GM21526 (cell line): ENCODE measurements at regions not wholly inside any gene's neighbourhood (a gene's known extent, or its start where the extent isn't known, plus 50 kb on each side); places are given as distances from the start of the nearest gene placed in this dataset.

ENCODE experiments used
- ATAC-seq: cut with Tn5 transposase; IDR thresholded peaks from one replicate; pipeline ENCODE4 v1.9.1; 2021; ENCODE audit warnings: moderate library complexity; ENCODE audit not compliant: unreplicated experiment, low FRiP score

DNA sequence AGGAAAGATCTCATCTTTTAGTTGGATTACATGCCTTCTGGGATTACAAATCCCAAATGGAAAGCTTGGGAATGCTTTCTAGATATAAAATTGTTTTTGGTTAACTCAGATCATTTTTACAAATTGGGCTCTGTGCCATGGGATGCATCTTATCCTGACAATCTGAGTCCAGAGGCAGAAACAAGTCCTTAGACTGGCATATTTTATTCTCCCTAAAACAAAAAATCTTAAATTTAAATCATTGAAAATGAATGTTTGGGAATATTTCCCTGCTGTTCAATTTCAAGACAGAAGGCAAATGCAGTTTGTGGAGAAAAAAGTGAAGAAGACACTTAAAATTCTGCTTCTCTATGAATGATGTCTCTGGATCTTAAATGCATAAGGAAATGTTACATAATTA is 456.6 kb upstream of the GOT2 start:
- ATAC-seq = no peak

DNA sequence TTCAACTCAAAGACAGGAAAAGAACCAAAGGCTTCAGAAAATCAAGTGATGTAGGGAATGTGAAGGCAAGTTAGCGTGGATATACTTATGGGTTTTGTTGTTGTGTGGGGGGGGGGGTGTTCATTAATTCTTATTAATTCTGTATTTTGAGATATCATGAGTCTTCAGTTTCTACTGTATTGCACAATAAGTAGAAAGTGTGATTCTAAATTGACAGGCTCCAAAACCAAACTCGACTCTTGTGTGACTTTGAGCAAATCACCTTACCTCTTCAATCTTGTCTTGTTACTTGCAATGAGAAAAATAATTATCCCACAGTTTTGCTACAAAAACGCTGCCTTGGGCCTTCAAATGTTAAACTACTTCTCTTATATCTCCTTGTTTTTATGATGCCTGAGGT is 453.9 kb upstream of the GOT2 start:
- no peak for ATAC-seq

GRCh38 chr16:59181821-59182420 is 447.8 kb upstream of the GOT2 start:
- ATAC-seq = no peak

DNA sequence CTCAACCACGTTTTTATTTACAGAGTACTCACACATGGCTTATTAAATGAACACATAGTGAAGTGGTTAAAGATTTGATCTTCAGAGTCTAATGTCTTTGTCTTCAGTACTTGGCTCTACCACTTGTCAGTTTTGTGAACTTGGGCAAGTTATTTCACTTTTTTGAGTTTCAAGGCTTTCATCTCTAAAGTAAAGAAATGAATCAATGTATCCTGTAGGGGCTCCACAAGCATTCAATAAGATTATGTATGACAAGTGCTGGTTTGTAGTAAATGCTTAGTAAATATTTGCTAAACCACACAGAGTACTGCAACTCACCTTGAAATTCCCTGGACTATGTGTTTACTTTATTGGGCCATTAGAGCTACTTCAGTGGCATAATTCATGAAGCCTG is 446.0 kb upstream of the GOT2 start:
- no peak for ATAC-seq

- no peak for ATAC-seq
Observed at GRCh38 chr16:59179446-59180082, 445.4 kb upstream of the GOT2 start.

DNA sequence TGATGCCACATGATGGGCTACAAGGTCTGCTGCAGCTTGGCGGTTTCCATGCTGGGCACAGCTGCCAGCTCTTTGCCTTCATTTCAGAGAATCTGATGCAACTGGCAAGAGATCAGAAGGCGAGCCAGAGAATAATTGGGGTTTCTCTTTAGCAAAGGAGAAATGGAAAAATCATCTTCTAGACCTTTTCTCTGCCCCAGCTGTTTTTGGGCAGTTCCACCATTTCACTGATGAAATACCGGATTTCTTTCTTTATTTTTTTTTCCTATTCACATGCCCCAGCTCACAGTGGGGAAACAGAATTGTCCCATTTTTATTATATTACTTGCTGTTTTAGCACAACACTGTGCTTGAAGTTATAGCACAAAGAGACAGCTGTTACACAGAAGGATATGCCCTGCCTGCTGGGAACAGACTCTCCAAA is 439.3 kb upstream of the GOT2 start:
- ATAC-seq = no peak

DNA sequence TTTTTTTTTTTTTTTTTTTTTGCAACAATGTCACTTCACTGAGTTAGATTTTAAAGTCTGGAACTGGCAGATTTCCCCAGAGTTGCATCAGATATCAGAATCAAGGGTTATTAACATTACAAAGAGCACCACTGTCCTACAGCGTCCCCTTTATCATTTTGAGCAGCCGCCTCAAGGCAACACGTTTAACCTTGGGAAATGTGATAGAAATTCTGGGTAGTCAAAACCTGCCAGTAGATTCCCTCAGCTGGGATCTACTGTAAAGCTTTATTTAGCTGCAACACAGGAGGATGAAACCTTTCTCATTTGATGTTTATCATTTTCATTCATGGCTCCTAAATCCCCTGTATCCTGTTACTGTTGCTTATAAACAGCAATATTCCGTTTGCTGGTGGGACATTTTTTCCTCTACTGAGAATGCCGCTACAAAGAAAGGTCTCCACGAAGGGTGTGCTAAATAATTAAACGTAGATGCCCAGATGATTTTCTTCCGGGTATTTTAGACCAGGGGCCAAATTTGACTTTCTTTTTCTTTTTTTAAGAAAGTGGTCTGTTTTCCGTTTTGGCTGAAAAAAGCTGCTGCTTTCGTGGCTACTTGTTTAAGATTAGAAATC is 436.1 kb upstream of the GOT2 start:
- no peak for ATAC-seq

DNA sequence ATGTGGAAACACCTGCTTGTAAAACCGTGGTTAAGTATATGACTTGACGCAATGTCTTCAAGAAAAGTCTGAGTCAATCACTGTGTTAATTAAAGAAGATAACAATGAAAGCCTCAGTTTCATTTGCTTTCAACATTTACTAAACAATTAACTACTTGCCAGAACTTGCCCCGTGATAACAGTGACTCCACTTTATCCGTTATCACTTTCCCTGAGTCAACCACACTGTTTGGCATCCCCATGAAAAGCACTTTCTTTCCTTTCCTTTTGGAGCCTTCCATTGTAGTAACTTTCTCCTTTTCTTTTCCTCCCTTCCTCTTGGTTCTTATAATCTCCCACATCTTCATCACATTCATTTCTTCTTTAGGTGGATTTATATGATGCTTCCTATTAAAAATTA is 435.1 kb upstream of the GOT2 start:
- ATAC-seq = no peak

GRCh38 chr16:59168461-59169114 is 434.5 kb upstream of the GOT2 start:
- no peak for ATAC-seq

GRCh38 chr16:59164461-59164860 is 430.3 kb upstream of the GOT2 start:
- no peak for ATAC-seq

DNA sequence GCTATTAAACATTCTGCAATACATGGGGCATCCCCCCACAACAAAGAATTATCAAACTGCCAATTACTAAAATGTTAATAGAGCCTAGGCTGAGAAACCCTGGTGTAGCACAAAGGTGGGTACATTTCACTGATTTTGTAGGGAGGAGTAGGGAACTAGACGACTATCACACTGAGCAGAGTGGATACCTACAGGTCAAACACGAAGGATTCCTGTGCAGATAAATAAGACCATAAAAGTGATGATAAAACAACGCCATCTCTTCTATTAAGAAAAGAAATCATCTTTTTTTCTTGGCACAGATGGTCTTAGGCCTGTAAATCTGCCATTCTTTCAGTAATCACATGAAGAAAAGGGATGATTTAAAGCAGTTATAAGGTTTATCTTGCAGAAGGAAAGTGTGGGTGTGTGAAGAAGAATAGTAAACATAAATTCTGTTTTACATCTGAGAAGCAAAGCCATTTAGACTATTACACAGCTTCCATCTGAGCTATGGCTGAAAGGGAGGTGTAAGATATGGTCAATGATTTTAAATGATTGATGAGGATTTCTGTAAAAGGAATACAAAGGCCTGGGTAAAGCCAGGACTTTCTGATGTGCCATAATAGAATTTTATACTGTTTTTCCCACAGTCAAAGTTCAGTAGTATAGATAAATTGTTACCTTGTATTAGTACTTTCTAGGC is 429.4 kb upstream of the GOT2 start:
- no peak for ATAC-seq

GRCh38 chr16:59161679-59162078 is 427.6 kb upstream of the GOT2 start:
- ATAC-seq = no peak

GRCh38 chr16:59154295-59154694 is 420.2 kb upstream of the GOT2 start:
- ATAC-seq = no peak

DNA sequence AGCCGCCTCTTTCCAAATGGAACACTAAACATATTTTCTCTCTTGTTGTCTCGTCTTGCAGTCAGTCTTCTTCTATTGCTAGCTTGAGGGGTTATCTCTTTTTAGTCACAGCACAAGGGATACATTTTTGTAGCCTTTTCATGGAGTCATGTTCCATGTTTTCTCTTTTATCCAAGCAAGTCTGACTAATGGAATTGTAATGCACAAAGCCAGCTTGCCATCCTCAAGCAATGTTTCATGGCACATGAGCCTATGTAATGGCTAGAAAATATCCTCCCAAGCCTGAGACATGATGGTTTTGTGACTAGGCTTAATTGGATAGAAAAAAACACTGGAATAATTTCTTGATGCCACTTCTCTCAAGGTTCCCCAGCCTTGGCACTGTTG is 414.6 kb upstream of the GOT2 start:
- ATAC-seq = no peak

DNA sequence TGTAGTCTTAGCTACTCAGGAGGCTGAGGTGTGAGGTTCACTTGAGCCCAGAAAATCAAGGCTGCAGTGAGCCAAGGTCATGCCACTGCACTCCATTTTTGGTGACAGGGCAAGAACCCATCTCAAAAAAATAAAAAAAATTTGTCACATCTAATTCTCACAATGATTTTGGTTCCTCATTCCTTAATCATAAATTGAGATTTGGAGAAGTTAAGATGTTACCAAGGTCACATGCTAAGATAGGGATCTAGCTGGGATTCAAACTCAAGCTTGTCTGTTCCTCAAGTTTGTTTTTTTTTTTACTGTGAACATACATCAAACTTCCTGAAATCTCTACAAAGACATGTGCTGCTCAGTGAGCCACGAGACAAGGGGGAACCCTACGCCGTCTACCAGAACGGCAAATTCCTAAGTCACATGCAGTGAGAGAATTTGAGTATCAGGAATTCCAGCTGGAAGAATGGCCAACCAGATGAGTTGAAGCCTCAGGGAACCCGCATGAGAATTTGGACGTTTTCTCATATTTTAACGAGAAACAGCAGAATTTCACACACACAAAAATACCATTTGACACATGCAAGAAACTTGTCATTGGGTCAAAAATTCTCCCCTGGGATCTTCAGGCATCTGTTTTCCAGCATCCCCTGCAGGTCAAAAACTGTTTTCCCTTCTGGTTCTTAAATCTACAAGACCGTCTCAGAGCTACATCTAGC is 414.1 kb upstream of the GOT2 start:
- ATAC-seq = no peak

- no peak for ATAC-seq
Observed at GRCh38 chr16:59146140-59146539, 412.0 kb upstream of the GOT2 start.

DNA sequence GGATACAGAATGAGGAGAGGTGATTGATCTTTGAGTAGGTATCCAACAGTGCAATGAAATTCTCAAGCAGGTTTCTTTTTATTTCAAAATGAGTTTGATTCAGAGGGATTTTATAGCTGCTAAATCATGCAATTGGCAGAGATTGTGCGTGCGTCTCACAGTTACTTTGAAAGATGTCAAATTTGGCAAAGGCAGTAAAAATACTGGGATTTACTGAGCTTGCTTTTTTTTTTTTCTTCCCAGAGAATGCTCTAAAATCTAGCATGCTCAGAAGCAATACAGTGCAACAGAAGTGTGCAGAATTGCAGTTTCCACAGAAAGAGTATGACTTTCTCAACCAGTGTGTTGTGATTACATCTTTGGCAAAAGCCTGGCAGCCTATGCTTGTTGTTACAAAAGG is 410.7 kb upstream of the GOT2 start:
- ATAC-seq = no peak

DNA sequence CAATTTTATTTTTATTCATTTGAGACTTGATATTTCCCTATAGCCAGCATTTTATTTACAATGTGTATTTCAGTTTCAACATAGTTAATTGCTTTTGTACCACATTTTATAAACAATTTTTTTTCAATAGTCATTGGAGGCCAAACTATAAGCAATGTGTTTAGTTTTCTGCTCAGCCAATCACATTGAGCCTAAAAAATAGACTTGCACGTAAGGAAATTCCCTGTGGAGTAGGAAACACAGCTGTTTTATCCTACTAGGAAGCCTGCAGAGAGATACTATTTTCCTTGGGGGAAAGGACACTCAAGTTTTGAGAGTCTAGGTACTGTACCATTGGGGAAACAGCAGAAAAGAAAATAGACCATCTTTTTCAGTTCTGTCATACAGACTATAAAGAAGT is 410.2 kb upstream of the GOT2 start:
- ATAC-seq = no peak

GRCh38 chr16:59126486-59126885 is 392.4 kb upstream of the GOT2 start:
- no peak for ATAC-seq

- no peak for ATAC-seq
Observed at GRCh38 chr16:59124056-59124455, 389.9 kb upstream of the GOT2 start.

DNA sequence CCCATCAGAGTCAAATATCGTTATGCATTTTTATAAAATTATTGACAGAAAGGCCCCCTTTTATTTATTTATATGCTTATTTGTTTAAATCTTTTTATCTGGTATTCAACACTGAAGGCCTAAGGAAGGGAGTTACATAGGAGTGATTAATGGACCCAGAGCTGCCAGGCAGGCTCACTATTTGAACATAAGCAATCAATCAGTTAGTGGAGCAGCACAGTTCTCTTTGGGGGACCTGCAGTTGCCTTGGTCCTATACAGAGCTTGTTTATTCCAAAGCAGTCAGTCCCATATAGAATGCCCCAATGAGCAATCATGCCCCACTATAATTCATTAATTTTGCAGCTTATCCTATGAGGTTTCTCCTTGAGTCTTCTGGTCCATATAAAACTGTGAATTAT is 389.4 kb upstream of the GOT2 start:
- no peak for ATAC-seq
